NCI-H69 (cell line): ENCODE measurements at regions not wholly inside any gene's neighbourhood (a gene's known extent, or its start where the extent isn't known, plus 50 kb on each side); places are given as distances from the start of the nearest gene placed in this dataset.
A peak's percentile ranks its signal among the peaks of the same experiment; 100 is the strongest.

Experiments
- DNase-seq: peaks from one replicate; lab custom pipeline; 2025; lab: John Stamatoyannopoulos, UW

- no peak for DNase-seq
These were observed 90.6 kb upstream of the SHB start for GRCh38 chr9:38159599-38159998.

GRCh38 chr9:38158628-38159027 lies 89.6 kb upstream of the SHB start:
- DNase-seq = no peak

DNA sequence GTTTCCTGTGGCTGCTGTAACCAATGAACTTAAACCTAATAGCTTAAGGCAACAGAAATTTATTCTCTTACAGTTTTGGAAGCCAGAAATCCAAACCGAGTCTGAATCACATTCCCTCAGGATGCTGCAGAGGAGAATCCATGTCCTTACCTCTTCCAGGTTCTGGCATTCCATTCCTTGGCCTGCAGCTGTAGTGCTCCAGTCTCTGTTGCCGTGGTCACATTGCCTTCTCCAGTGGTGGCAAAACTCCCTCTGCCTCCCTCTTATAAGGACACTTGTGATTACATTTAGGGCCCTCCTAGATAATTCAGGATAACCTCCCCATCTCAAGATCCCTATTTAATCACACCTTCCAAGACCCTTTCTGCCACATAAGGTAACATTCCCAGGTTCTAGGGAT lies 88.7 kb upstream of the SHB start:
- DNase-seq = no peak

- peak; percentile 34 for DNase-seq
These were observed 85.7 kb upstream of the SHB start for GRCh38 chr9:38154501-38155421.

DNA sequence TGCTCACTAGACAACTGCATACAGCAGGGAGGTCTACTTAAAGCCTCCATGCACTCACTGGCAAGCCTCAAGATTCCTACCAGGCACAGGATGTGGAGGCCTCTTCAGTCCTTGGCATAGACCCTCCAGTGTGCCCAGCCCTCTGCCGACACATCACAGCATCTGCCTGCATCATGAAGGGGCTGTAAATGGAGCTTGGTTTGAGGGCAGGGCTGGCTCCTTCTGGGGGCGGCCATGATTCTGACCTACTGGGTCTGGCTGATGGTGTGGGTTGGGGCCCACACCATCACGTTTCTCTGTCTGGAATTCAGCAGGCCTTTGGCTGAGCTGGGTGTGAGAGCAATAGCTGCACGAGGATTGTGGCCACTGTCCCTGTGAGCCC lies 84.9 kb upstream of the SHB start:
- no peak for DNase-seq

- no peak for DNase-seq
These were observed 84.3 kb upstream of the SHB start for GRCh38 chr9:38153152-38153909.

GRCh38 chr9:38149647-38150046 lies 80.6 kb upstream of the SHB start:
- no peak for DNase-seq

DNA sequence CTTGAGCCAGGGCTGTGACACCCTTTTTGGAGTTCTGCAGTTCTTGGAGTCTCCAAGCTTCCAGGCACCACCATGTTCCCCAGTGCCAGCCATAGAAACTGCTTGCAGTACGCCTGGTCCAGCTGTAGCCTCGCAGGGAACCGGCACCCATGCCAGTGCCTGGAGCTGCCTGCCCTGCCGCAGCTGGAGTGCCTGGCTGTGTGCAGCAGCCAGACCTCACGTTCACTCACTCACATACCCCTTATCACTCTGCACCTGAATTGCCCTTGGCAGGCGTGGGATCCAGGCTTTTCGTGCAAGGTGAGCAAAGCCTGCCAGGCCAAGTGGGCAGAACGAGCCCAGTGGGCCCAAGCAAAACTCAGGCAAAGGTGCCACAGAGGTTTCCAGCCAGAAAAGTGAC lies 77.8 kb upstream of the SHB start:
- no peak for DNase-seq

- no peak for DNase-seq
These were observed 76.6 kb upstream of the SHB start for GRCh38 chr9:38145526-38146053.

GRCh38 chr9:38144421-38144820 lies 75.4 kb upstream of the SHB start:
- DNase-seq = no peak

DNA sequence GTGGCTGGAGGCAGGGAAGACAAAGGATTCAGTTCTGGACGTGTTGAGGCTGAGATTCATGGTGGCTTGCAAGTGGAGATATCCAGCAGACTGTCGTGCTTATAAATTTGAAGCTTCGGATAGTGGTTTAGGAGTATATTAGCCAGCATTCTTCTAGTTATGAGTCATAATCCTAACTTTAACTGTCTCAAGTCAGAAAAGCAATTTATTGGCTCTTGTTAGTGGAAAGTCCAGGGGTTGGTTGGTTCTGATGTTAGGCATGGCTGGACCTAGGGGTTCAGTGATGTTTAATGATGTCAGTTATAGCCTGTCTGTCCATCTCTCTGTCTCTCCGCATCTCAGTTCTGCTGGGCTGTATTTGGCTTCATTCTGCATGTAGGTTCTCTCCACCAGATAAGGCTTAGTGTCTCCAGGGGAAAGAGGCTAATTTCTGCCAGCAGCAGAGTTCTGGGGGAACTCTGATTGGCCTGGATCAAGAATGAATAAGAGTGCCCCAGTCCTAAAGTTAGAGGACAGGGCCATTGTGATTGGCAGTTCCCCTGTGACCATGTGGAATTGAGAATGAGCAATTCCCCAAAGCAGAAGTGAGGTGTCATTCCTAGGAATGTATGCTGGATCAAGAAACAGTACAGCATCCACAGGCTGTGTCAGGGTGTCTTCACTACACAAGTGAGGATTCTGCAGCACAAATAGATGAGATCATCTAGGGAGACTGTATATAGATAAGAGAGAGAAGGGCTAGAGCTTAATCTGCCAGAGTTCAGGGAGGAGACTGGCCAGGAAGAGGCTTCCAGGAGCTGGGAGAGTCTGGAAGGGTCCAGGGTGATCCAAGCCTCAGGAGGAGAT lies 72.9 kb upstream of the SHB start:
- no peak for DNase-seq

DNA sequence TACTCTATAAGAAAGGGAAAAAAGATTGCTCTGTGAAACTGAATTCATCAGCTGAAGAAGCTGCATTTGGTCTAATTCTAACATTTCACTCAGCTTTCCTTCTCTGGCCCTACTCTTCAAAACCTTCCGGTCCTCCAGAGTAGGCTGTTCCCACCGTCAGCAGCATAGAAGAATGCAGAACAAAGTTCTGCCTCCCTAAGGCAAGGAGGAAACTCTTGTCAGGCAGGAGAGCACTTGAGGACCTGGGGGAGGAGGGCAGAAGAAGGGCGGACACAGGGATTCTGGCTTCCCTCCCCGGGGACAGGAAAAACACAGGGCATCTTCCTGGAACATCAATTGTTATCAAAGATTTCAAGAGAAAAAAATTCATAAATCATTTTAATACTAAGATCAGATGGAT lies 69.2 kb upstream of the SHB start:
- no peak for DNase-seq

DNA sequence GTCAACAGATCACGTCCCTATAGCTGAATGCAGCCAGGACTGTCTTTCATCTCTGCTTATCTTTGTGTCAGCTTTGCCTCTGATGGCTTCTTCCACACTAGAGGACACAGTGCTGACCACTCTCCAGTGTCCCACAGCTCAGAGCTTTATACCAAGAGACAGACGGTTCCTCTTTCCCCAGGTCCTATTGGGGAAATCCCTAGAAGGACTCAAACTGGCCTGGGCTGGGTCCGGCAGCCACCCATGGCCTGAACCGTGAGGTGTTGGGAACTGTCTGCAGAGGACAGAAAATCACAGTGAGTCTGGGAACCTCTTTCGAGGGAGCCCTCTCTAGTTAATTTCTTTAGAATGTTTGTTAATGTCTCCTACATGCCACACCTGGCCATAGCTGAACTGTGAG lies 68.3 kb upstream of the SHB start:
- DNase-seq = no peak

DNA sequence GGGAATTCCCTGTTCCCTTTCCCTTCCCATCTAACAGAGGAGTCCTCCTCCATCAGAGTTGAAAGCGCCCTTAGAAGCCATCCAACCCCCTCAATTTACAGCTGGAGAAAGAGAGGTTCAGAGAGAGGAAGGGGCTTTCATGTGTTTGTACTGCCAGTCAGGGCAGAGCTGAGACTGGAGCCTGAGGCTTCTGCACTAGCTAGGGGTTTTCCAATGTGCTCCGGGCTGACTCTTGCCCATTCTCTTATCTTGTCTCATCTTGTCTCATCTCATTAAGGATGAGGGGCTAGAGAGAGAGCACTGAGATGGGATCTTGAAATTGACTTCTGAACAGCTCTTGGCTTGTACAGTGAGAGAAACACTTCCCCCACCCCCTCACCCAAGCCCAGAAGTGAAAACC lies 67.4 kb upstream of the SHB start:
- no peak for DNase-seq

DNA sequence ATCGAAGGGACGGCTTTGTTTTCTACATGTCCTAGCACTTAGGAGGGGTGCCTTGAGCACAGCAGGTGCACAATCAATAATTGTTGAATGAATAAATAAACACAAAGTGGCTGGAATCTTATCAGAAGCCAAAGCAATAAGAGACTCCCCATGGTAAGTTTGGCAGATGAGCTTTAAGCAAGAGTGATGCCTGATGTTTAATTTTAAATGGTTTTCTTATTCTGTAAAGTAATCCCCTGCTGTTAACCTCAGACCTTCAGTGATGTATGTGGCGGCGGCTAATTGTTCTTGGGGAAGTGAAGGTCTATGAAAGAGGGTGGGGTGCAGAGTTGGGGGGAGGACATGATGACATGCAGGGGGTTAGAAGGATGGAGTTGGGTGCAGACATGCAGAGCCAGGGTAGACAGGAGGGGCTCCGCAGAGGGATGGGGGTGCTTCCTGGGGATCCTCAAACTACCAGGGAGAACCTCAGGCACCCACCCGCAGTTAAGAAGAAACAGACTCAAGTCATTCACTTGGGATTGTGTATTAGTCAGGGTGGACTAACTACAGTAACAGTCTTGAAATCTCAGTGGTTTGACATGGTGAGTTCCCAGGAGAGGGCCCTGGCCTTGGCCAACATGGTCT lies 65.7 kb upstream of the SHB start:
- peak; percentile 81 for DNase-seq

DNA sequence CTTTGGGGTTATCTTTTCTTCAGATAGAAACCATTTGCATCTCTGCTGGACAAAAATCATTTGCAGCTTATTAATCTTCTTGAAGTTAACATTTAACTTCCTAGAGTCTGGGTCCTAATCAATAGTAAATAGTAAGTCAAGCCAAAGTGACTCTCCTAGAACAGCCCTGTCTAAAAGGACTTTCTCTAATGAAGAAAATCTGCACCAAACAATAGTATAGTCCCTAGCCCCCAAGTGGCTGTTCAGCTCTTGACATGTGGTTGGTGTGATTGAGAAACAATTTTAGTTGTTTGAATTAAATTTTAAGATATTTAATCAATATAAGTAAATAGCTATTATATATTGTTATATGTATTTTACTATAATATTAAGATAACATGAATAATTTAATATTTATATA lies 64.6 kb upstream of the SHB start:
- no peak for DNase-seq

- no peak for DNase-seq
These were observed 63.9 kb upstream of the SHB start for GRCh38 chr9:38132956-38133355.

GRCh38 chr9:38131729-38132128 lies 62.7 kb upstream of the SHB start:
- DNase-seq = no peak

DNA sequence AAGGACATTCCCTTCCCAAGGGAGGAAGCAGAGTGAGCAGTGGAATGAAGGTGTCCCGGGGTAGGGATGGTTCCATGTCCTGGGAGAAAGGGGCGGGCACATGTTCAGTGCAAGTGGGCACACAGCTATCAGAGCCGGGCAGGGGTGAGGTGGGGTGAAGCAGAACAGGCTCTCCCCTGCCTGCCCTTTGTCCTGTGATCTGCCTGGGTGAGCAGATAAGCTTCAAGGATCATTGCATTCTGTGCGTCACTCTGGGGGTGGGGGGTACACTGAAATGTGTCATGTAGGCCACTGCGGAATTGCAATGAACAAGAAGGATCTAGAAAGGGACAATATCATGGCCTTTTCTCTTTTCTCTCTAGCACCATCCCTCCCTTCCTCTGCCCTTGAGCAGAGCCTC lies 61.7 kb upstream of the SHB start:
- no peak for DNase-seq

DNA sequence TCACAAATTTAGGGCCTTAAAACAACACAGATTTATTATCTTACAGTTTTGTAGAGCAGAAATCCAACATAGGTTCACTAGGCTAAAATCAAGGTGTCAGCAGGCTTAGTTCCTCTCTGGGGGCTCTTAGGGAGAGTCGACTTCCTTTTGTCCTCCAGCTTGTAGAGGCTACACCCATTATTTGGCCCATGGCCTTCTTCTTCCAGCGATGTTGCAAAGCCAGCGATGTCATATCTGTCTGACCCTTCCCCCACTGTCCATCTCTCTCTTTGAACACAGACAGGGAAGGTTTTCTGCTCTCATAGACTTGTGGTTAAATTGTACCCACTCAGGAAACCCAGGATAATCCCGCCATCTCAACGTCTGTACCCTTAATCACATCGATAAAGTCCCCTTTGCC lies 60.3 kb upstream of the SHB start:
- DNase-seq = no peak

DNA sequence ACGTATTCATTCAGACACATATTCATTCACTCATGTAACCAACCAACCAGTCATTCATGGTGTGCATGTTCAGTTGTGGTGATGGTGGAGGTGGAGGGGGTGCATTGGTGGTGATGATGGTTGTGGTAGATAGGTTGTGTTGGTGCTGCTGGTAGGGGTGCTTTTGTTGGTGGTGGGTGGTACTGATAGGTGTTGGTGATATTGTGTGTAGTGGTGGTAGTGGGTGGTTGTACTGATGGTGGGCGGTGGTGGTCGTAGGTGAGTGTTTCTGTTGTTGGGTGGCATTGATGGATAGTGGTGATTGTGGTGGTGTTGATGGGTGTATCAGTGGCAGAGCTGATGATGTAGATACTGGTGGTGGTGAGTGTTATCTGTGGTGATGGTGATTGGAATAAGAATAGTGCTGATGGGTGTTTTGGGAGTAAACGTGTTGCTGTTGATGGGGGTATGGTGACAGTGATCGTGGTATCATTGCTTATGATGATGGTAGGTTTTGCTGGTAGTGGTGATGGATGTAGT lies 59.8 kb upstream of the SHB start:
- DNase-seq = no peak
